Glutamatergic neuron (in vitro differentiated cells): ENCODE measurements at regions not wholly inside any gene's neighbourhood (a gene's known extent, or its start where the extent isn't known, plus 50 kb on each side); places are given as distances from the start of the nearest gene placed in this dataset.

ENCODE experiments used
- DNase-seq: peaks from one replicate; pipeline ENCODE4 v3.0.0; 2022
- H3K27ac Mint-ChIP-seq: one replicate; pipeline ENCODE4 v1.8.0; 2020; ENCODE audit warnings: mild to moderate bottlenecking, mixed read lengths, inconsistent platforms; ENCODE audit not compliant: unreplicated experiment
- H3K27me3 Mint-ChIP-seq: one replicate; pipeline ENCODE4 v1.8.0; 2020; ENCODE audit warnings: mild to moderate bottlenecking, moderate library complexity, mixed read lengths, inconsistent platforms; ENCODE audit not compliant: unreplicated experiment
- H3K36me3 Mint-ChIP-seq: one replicate; pipeline ENCODE4 v1.8.0; 2020; ENCODE audit warnings: mild to moderate bottlenecking, mixed read lengths, inconsistent platforms; ENCODE audit not compliant: unreplicated experiment
- H3K4me1 Mint-ChIP-seq: one replicate; pipeline ENCODE4 v1.8.0; 2020; ENCODE audit warnings: mild to moderate bottlenecking, low read depth, mixed read lengths, inconsistent platforms; ENCODE audit not compliant: unreplicated experiment
- H3K4me3 Mint-ChIP-seq: one replicate; pipeline ENCODE4 v1.8.0; 2020; ENCODE audit warnings: mild to moderate bottlenecking, mixed read lengths, inconsistent platforms; ENCODE audit not compliant: unreplicated experiment
- H3K9me3 Mint-ChIP-seq: one replicate; pipeline ENCODE4 v1.8.0; 2020; ENCODE audit warnings: mild to moderate bottlenecking, moderate library complexity, mixed read lengths, inconsistent platforms; ENCODE audit not compliant: unreplicated experiment
- TF ChIP-seq, protein P1 (sequence below): fragments of 200-600 bp; sonication (generic); IDR thresholded peaks from one replicate; pipeline ENCODE4 v1.5.0; 2021; ENCODE audit not compliant: partially characterized antibody, unreplicated experiment

DNA sequence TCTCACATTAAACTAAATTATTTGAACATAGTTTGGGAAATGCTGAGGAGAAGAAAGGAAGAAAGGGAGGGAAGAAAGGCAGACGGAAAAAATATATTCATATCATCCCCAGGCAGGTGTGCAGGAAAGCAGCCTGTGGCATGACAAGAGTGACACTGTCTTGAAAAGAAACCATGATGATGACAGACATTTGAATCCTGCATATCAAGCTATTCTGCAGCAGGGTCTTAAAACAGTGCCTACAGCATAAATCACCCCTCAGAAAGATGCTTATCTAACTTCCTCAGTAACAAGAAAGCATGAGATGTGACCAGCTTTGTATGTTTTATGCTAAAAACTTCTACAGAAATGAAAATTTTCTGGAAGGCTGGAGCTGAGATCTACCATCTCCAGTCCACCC is 144.5 kb upstream of the GRM7 start:
- no peak overlapping the region for H3K4me3 Mint-ChIP-seq
- H3K36me3 Mint-ChIP-seq: no peaks in the 10 kb centered on the region
- H3K9me3 Mint-ChIP-seq: no peaks in the 10 kb centered on the region
- no peaks in the 10 kb centered on the region for H3K4me1 Mint-ChIP-seq
- DNase-seq: no peak
- no peaks in the 10 kb centered on the region for H3K27me3 Mint-ChIP-seq
- TF ChIP-seq, protein P1, sequence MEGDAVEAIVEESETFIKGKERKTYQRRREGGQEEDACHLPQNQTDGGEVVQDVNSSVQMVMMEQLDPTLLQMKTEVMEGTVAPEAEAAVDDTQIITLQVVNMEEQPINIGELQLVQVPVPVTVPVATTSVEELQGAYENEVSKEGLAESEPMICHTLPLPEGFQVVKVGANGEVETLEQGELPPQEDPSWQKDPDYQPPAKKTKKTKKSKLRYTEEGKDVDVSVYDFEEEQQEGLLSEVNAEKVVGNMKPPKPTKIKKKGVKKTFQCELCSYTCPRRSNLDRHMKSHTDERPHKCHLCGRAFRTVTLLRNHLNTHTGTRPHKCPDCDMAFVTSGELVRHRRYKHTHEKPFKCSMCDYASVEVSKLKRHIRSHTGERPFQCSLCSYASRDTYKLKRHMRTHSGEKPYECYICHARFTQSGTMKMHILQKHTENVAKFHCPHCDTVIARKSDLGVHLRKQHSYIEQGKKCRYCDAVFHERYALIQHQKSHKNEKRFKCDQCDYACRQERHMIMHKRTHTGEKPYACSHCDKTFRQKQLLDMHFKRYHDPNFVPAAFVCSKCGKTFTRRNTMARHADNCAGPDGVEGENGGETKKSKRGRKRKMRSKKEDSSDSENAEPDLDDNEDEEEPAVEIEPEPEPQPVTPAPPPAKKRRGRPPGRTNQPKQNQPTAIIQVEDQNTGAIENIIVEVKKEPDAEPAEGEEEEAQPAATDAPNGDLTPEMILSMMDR: no peak
- no peak overlapping the region for H3K27ac Mint-ChIP-seq

DNA sequence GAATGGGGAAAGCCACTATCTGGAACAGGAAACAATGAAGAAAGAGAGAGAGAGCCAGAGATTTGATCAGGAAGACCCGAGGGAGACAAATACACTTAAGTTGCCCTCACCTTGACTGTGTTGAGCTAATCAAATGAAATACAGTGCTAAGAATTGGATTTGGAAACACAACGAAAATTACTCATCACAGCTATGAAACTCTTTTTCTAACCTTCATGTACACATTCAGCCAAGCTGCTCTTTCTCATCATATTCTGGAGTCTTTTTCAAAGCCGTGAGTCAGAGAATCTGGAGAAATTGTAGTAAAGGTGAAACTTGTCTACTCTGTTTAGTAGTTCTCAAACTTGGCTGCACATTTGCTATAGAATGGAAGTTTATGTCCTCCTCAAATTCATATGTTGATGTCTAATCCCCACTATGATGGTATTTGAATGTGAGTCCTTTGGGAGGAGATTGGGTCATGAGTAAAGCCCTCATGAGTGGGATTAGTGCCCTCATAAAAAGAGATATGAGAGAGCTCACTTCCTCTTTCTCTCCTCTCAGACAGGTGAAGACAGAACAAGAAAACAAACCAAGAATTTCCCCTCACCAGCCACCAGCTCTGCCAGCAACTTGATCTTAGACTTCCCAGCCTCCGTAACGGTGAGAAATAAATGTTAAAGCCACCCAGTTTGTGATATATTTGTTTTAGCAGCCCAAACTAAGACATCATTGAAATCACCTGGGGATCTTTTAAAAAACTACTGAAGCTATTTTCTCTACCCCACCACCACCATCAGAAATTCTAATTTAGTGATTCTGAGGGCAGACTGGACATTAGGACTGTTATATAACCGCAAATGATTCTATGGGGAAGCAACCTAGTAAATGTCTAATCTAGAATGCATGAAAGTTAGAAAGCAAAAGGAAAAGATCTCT is 143.6 kb upstream of the GRM7 start:
- Mint-ChIP-seq H3K36me3 (no peaks in the 10 kb centered on the region), H3K27me3 (no peaks in the 10 kb centered on the region), H3K9me3 (no peaks in the 10 kb centered on the region), H3K4me1 (no peaks in the 10 kb centered on the region), H3K4me3 (no peak overlapping the region), H3K27ac (no peak overlapping the region)
- TF ChIP-seq, protein P1: no peak
- DNase-seq: no peak

DNA sequence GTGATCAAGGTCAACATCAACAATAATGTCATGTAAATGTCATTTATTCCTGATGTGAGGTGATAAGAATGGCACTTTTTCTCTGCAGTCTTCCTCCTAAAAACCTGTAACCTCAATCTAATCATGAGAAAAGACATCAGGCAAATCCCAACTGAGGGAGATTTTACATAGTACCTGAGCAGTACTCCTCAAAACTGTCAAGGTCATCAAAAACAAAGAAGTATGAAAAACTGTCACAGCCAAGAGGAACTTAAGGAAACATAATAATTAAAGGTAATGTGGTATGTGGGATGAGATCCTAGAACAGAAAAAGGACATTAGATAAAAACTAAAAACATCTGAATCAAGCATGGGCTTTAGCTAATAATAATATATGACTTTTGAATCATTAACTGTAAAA is 140.9 kb upstream of the GRM7 start:
- no peaks in the 10 kb centered on the region for H3K36me3 Mint-ChIP-seq
- TF ChIP-seq, protein P1: no peak
- no peaks in the 10 kb centered on the region for H3K9me3 Mint-ChIP-seq
- H3K27ac Mint-ChIP-seq: no peak overlapping the region
- H3K4me3 Mint-ChIP-seq: no peak overlapping the region
- no peaks in the 10 kb centered on the region for H3K27me3 Mint-ChIP-seq
- H3K4me1 Mint-ChIP-seq: no peaks in the 10 kb centered on the region
- no peak for DNase-seq

GRCh38 chr3:6721491-6721890 is 139.4 kb upstream of the GRM7 start:
- no peaks in the 10 kb centered on the region for H3K36me3 Mint-ChIP-seq
- TF ChIP-seq, protein P1: no peak
- DNase-seq: no peak
- H3K27me3 Mint-ChIP-seq: no peaks in the 10 kb centered on the region
- no peak overlapping the region for H3K27ac Mint-ChIP-seq
- H3K9me3 Mint-ChIP-seq: no peaks in the 10 kb centered on the region
- H3K4me3 Mint-ChIP-seq: no peak overlapping the region
- no peaks in the 10 kb centered on the region for H3K4me1 Mint-ChIP-seq

DNA sequence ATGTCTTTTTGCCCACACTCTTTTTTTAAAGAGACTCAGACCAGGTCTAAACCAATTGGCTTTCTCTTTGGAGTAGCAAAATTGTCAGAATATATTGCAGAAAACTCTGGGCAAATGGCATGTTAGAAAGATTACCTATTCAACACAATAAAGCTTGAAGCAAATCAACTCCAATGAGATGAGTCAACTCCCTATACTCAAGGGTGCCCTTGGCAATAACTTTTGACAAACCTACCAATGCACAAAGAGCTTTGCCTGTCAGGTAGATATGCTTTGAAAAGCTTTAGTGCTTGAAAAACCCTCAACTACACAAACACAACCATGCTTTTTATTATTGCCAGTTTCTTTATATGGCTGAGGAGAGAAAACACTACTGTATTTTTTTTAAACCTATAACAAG is 137.7 kb upstream of the GRM7 start:
- Mint-ChIP-seq H3K9me3 (no peaks in the 10 kb centered on the region), H3K27ac (no peak overlapping the region), H3K36me3 (no peaks in the 10 kb centered on the region), H3K27me3 (no peaks in the 10 kb centered on the region), H3K4me3 (no peak overlapping the region), H3K4me1 (no peaks in the 10 kb centered on the region)
- DNase-seq: no peak
- TF ChIP-seq, protein P1: no peak
